PC-3 (cell line): ENCODE measurements at regions not wholly inside any gene's neighbourhood (a gene's known extent, or its start where the extent isn't known, plus 50 kb on each side); places are given as distances from the start of the nearest gene placed in this dataset.

Experiments used
- ATAC-seq: fragments of 200-7000 bp; cut with Tn5 transposase; 2 replicates; pipeline ENCODE4 v1.9.1; 2020; ENCODE audit warnings: mild to moderate bottlenecking, moderate library complexity
- BruUV-seq: library from RNA; stranded (reverse); fragments of 400-500 nt; replicated peaks from 2 replicates; lab custom pipeline; 2021; lab: Mats Ljungman, UMichigan
- CTCF ChIA-PET: fragments of 300-600 bp; sonication (Branson Sonifier 250); formaldehyde crosslinking; loops from one replicate; lab custom pipeline; 2022; ENCODE audit warnings: antibody characterized with exemption; lab: Charles Lee
- POLR2A ChIA-PET: fragments of 300-600 bp; sonication (Branson Sonifier 250); formaldehyde crosslinking; loops from one replicate; lab custom pipeline; 2022; ENCODE audit warnings: antibody characterized with exemption; ENCODE audit not compliant: unreplicated experiment; lab: Charles Lee
- DNase-seq: peaks from one replicate; pipeline ENCODE4 v3.0.0-alpha.2; 2015
- H2AFZ ChIP-seq: fragments of 300-600 bp; sonication (generic); 2 replicates; pipeline ENCODE4 v1.6.0; 2016; ENCODE audit warnings: antibody characterized with exemption, low read length
- H3F3A ChIP-seq: fragments of 300-600 bp; sonication (generic); one replicate; pipeline ENCODE4 v1.6.0; 2017; ENCODE audit warnings: antibody characterized with exemption, low read length, control low read depth, mild to moderate bottlenecking; ENCODE audit not compliant: unreplicated experiment
- H3K27ac ChIP-seq: fragments of 300-600 bp; sonication (generic); 2 replicates; pipeline ENCODE4 v1.5.1; 2016; ENCODE audit warnings: mild to moderate bottlenecking, low read length
- H3K27me3 ChIP-seq: fragments of 300-600 bp; sonication (generic); 2 replicates; pipeline ENCODE4 v1.6.1; 2016; ENCODE audit warnings: low read length, mixed read lengths
- H3K36me3 ChIP-seq: fragments of 300-600 bp; sonication (generic); 2 replicates; pipeline ENCODE4 v1.6.1; 2016; ENCODE audit warnings: low read depth, mixed run types, low read length, mixed read lengths
- H3K4me1 ChIP-seq: fragments of 300-600 bp; sonication (generic); 2 replicates; pipeline ENCODE4 v1.5.1; 2016; ENCODE audit warnings: low read length; ENCODE audit not compliant: insufficient read depth
- H3K4me2 ChIP-seq: fragments of 300-600 bp; sonication (generic); 2 replicates; pipeline ENCODE4 v1.6.0; 2016; ENCODE audit warnings: low read length
- H3K4me3 ChIP-seq: fragments of 300-600 bp; sonication (generic); 2 replicates; pipeline ENCODE4 v1.5.1; 2016; ENCODE audit warnings: mild to moderate bottlenecking, low read length, mixed read lengths
- H3K79me2 ChIP-seq: fragments of 300-600 bp; sonication (generic); 2 replicates; pipeline ENCODE4 v1.6.1; 2017; ENCODE audit warnings: low read length, mixed read lengths
- H3K9ac ChIP-seq: fragments of 300-600 bp; sonication (generic); 2 replicates; pipeline ENCODE4 v1.6.0; 2016; ENCODE audit warnings: mild to moderate bottlenecking, low read length
- H3K9me2 ChIP-seq: fragments of 300-600 bp; sonication (generic); replicated peaks from 2 replicates; pipeline ENCODE4 v1.6.1; 2016; ENCODE audit warnings: mixed run types, low read length, mixed read lengths
- H3K9me3 ChIP-seq: fragments of 300-600 bp; sonication (generic); 2 replicates; pipeline ENCODE4 v1.6.1; 2016; ENCODE audit warnings: low read length, mixed read lengths
- H4K20me1 ChIP-seq: fragments of 300-600 bp; sonication (generic); 2 replicates; pipeline ENCODE4 v1.6.1; 2016; ENCODE audit warnings: low read length, mixed read lengths
- EZH2 ChIP-seq: fragments of 300-600 bp; sonication (generic); IDR thresholded peaks from one replicate; pipeline ENCODE4 v1.6.1; 2017; ENCODE audit warnings: antibody characterized with exemption, mild to moderate bottlenecking, low read length; ENCODE audit not compliant: unreplicated experiment
- EZH2phosphoT487 ChIP-seq: fragments of 300-600 bp; sonication (generic); IDR thresholded peaks from 2 replicates; pipeline ENCODE4 v1.6.1; 2018; ENCODE audit warnings: mild to moderate bottlenecking, antibody characterized with exemption, low read length, borderline replicate concordance
- intact Hi-C: fragments of 100-400 bp; cut with micrococcal nuclease; formaldehyde crosslinking; loops from 2 replicates; pipeline ENCODE4 v1.9.0; 2023
- TF ChIP-seq, protein P1 (sequence below): fragments of 300-600 bp; sonication (generic); conservative IDR thresholded peaks from 2 replicates; pipeline ENCODE4 v1.5.1; 2017; ENCODE audit warnings: antibody characterized with exemption, low read depth, mild to moderate bottlenecking, low read length

DNA sequence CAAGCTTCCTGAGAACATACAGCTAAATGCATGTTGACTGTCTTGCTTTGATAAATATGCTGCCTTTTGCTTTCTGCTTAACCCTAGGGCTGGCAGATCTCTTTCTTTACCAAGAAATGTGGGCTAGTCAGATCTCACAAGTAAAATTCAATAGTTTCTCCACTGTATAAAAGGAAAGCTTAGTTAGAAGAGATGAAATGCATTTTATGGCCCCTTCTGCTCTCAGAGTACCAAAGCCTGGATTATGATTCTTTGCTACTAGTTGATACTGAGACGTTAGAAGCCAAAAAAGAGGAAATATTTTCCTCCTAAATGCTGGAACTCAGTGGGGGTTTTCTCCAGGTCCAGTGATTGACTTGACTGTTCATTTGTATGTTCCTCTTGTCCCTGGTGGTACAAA lies 552.7 kb downstream of the SNAPC1 start:
- H4K20me1 ChIP-seq, result no peaks in the 10 kb centered on the region
- no peak overlapping the region for H2AFZ ChIP-seq
- DNase-seq (no peak), ATAC-seq (no peak)
- H3K36me3 ChIP-seq, result no peaks in the 10 kb centered on the region
- H3K4me1 ChIP-seq, result no peaks in the 10 kb centered on the region
- H3K4me3 ChIP-seq, result no peak overlapping the region
- H3K9me2 ChIP-seq, result no peaks in the 10 kb centered on the region
- no peak overlapping the region for H3K27ac ChIP-seq
- H3K9ac ChIP-seq, result no peak overlapping the region
- BruUV-seq, result no TSS peak
- no peak for TF ChIP-seq EZH2
- no peak for TF ChIP-seq EZH2phosphoT487
- TF ChIP-seq, protein P1, sequence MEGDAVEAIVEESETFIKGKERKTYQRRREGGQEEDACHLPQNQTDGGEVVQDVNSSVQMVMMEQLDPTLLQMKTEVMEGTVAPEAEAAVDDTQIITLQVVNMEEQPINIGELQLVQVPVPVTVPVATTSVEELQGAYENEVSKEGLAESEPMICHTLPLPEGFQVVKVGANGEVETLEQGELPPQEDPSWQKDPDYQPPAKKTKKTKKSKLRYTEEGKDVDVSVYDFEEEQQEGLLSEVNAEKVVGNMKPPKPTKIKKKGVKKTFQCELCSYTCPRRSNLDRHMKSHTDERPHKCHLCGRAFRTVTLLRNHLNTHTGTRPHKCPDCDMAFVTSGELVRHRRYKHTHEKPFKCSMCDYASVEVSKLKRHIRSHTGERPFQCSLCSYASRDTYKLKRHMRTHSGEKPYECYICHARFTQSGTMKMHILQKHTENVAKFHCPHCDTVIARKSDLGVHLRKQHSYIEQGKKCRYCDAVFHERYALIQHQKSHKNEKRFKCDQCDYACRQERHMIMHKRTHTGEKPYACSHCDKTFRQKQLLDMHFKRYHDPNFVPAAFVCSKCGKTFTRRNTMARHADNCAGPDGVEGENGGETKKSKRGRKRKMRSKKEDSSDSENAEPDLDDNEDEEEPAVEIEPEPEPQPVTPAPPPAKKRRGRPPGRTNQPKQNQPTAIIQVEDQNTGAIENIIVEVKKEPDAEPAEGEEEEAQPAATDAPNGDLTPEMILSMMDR, result no peak
- peaks cover 63% of the 10 kb centered on the region for H3K27me3 ChIP-seq
- H3K9me3 ChIP-seq, result no peaks in the 10 kb centered on the region
- ChIA-PET CTCF (no interaction called here), POLR2A (interaction anchor here (0.5 kb wide), 1 partner anchor 63 kb away, joined by 3 read pairs; no protein-coding TSS in a partner anchor)
- no peaks in the 10 kb centered on the region for H3K79me2 ChIP-seq
- intact Hi-C loops, result no loop called here
- no peaks in the 10 kb centered on the region for H3F3A ChIP-seq
- no peak overlapping the region for H3K4me2 ChIP-seq

DNA sequence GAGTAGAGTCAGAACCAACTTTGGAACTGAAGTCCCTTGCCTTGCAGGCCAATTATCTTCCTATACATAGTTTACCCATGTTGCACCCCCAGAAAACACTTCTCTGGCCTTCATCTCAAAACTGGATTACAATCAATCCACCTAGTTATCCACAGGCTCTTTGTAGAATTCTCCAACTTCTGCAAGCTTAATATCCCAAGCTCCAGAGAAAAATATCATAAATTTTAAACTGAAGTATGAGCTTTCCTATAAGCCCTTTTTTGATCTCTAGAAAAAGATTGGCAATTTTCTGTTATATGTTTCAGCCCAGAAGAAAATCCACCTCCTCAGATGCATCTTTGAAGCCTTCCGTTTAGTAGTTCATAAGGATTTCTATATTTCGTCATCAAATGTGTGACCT lies 553.4 kb downstream of the SNAPC1 start:
- CTCF ChIA-PET, result interaction anchor here (0.6 kb wide), 1 partner anchor 189 kb away, joined by 3 read pairs; no protein-coding TSS in a partner anchor
- intact Hi-C loops, result no loop called here

DNA sequence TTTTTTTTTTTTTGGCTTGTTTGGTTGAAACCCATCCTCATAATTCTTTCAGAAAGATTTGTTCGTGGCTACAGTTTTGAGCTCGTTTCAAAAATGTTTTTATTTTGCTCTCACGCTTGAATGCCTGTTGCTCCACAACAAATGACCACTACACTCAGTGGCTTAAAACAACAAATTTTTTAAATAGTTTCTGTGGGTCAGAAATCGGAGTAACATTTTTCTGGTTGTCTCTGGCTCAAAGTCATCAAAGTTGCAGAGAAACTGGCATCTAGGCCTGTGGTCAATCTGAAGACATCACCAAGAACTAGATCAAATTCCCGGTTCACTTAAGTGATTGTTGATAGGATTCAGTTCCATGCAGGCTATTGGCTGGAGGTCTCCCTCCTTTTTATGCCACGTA lies 560.0 kb downstream of the SNAPC1 start:
- Histone ChIP-seq H3K27me3 (peaks cover 31% of the 10 kb centered on the region), H3K4me1 (no peaks in the 10 kb centered on the region), H3K36me3 (no peaks in the 10 kb centered on the region), H4K20me1 (no peaks in the 10 kb centered on the region), H3K9ac (no peak overlapping the region), H3K27ac (no peak overlapping the region), H3K4me2 (no peak overlapping the region), H3K79me2 (no peaks in the 10 kb centered on the region), H3K9me3 (no peaks in the 10 kb centered on the region), H3K4me3 (no peak overlapping the region), H3K9me2 (no peaks in the 10 kb centered on the region), H3F3A (no peaks in the 10 kb centered on the region), H2AFZ (no peak overlapping the region)
- CTCF ChIA-PET, result no interaction called here
- intact Hi-C loops, result no loop called here
- DNase-seq (no peak), ATAC-seq (no peak)
- POLR2A ChIA-PET, result no interaction called here
- TF ChIP-seq, protein P1, result no peak
- TF ChIP-seq EZH2, result no peak
- BruUV-seq, result no TSS peak

More for the DNA sequence above, 553.4 kb downstream of the SNAPC1 start:
- peaks cover 64% of the 10 kb centered on the region for H3K27me3 ChIP-seq
- no peaks in the 10 kb centered on the region for H3K4me1 ChIP-seq
- no peaks in the 10 kb centered on the region for H3K9me3 ChIP-seq
- H3K4me2 ChIP-seq, result no peak overlapping the region
- no peak overlapping the region for H3K4me3 ChIP-seq
- no peak for TF ChIP-seq EZH2phosphoT487
- no peak for TF ChIP-seq EZH2
- TF ChIP-seq, protein P1, result no peak
- H3F3A ChIP-seq, result no peaks in the 10 kb centered on the region
- no peak overlapping the region for H3K27ac ChIP-seq
- DNase-seq, result no peak
- BruUV-seq, result no TSS peak
- H3K9me2 ChIP-seq, result no peaks in the 10 kb centered on the region
- H2AFZ ChIP-seq, result no peak overlapping the region
- POLR2A ChIA-PET, result no interaction called here
- no peaks in the 10 kb centered on the region for H4K20me1 ChIP-seq
- no peak overlapping the region for H3K9ac ChIP-seq
- no peaks in the 10 kb centered on the region for H3K36me3 ChIP-seq
- no peaks in the 10 kb centered on the region for H3K79me2 ChIP-seq
- no peak for ATAC-seq
